ACHN (cell line): ENCODE measurements at regions not wholly inside any gene's neighbourhood (a gene's known extent, or its start where the extent isn't known, plus 50 kb on each side); places are given as distances from the start of the nearest gene placed in this dataset.

Experiments
- DNase-seq: peaks from one replicate; pipeline ENCODE4 v3.0.0-alpha.2; 2015
- in situ Hi-C: cut with HindIII; loops from 2 replicates; pipeline ENCODE4 v1.10.0; 2017; ENCODE audit warnings: low sequenced_read_pairs, low pct_ligation_motif_present, low pct_unique_long_range_greater_than_20kb

DNA sequence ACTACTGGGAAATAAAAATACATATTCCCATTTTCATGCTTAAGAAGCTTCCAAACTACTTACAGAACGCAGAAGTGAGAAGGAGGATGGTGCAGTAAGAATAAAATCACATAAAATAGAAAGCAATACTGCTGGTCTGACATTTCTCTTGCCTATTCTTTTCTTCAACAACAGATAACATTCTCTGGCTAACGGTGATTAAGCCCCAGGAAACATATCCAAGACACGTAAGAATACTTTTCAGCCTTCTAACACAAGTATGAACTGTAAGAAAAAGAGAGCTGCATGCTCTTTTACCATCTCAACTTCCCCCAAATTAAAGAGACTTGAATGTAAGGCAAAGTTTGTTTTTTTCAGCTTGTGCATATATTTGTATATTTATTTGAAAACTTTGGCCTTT lies 156.1 kb upstream of the TARS1 start:
- DNase-seq, result no peak
- in situ Hi-C loops, result no loop called here

DNA sequence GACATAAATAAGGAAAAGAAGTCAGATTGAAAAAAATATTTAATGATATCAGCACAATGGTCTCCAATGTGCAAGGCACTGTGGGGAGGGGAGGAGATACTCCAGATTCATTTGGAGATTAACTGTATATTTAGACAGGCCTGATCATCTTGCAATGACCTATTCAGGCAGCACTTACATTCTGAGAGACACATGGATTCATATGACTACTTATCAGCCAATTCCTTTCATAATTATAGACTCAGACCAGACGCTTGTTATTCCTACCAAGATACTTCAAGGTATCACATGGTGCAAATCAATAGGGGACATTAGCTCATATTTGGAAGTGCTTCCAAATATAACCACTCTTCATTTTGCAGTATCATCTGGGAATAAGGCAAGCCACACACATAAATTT lies 153.5 kb upstream of the TARS1 start:
- in situ Hi-C loops, result no loop called here
- DNase-seq, result no peak

DNA sequence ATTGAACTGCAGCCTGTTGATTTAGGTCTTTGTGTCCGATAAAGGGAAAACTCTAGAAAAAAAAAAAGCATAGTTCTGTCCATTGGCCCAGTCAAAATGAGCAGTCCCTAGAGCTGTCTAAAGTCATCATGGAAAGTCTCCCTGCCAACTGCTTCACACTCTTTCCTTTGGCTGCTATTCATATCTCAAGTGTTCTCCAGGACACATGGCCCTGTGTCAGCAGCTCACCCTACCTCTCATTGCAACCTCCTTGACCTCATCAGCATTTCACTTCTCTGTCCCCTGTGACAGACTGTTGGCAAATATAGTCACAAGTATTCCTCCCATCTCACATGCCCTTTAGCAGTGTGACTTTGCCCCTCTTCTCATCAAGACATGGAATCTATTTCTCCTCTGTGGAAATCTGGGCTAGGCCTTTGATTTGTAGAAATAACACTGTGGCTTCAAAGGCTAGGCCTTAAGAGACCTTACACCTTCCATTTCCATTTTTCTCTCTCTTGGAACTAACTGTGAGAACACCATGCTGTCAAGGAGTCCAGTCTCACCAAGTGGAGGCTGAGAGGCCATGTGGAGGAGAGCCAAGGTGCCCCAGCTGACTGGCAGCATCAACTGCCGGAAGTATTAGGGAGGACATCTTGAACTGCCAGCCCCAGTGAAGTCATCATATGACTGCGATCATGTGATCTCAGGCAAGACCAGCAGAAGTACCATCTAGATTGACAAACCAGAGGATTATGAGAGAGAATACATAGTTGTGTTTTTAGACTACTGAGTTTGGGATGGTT lies 149.4 kb upstream of the TARS1 start:
- in situ Hi-C loops, result no loop called here
- no peak for DNase-seq

DNA sequence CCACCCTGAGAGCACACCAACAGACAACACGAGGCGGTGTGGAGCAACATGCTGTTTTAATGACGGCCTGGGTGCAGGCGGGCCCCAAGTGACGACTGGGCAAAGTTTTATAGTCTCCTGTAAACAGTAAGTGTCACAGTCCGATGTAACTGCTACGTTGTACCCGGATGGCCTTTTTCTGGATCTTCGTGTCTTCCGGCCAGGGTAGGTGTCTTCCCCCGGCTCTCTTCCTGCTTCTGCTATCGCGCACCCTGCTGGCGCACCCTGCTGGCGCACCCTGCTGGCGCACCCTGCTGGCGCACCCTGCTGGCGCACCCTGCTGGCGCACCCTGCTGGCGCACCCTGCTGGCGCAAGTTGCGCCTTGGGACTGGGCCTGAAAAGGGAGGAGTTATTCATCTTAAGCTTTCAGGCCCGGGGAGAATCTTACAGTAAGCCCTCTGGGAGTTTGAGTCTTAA lies 143.0 kb upstream of the TARS1 start:
- in situ Hi-C loops, result no loop called here
- DNase-seq, result no peak

DNA sequence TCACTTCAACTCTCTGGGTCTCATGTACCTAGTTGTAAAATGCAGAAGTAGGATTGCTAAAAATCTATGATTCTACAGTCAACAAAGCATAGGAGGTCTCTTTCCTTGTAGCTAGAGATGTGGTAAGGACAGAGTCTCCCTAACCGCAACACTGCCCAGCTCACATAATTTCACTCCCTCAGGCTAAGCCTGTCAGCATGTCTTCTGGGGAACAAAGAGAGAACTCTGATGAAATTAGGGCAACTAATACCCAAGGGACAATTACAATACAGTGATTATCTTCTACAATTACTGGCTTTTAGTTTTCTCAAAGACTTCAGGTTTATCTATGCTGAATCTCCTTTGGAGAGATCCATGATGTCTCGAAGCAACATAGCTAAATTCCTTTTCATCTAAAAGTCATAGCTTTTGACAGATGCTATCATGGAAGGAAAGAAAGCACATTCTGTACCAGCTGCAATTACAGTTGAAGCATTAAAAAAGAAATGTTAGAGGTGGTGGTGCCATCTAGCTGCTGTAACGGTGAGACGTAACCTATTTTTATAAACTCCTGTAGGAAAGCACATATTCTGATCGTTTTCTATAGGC lies 141.1 kb upstream of the TARS1 start:
- in situ Hi-C loops, result no loop called here
- peak; percentile 48 for DNase-seq

DNA sequence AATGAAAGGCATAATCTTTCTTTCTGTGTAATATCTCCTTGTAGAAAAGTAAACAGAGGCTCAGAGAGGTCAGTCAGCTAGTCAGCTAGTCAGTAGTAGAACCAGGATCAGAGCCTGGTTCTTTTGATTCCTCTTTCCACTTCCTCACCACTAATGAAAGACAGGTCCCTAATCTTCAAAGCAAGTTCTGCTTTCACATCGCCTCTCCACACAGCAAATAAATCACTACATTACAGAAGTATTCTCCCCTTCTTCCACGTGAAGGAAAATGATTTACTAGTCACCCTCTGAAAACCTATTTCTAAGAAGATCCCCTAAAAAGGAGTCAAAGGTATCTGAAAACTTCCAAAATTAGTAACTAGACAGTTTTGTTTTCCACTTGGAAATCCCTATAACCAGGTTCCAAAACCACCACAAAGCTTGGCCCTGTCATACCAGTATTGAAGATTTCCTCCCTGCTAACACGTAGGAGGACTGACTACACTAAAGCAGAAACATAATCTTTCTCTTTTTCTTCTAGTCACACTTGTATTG lies 140.5 kb upstream of the TARS1 start:
- DNase-seq, result no peak
- in situ Hi-C loops, result no loop called here

DNA sequence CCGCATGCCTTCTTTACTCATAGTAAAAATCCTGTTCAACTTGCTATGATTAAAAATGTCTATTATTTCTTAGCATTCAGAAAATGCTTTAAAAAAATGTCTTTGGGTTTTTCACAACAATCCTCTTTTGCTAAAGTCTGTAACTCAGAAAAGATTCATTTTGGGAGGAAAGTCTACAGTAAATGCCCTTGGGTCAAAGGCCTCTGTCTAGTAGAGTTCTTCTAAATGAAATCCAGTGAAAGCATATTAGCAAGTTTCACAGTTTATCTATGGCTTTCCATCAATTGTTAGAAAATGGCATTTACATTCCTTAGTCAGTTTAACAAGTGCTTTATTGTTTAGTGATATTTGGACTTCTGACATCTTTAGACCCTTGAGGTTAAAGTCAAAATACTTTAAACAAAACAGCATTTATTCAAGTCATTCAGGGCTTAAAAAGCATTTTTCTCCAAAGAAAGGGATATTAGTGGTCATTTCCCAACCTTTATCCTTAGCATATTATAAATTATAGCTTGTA lies 137.1 kb upstream of the TARS1 start:
- in situ Hi-C loops, result no loop called here
- no peak for DNase-seq

DNA sequence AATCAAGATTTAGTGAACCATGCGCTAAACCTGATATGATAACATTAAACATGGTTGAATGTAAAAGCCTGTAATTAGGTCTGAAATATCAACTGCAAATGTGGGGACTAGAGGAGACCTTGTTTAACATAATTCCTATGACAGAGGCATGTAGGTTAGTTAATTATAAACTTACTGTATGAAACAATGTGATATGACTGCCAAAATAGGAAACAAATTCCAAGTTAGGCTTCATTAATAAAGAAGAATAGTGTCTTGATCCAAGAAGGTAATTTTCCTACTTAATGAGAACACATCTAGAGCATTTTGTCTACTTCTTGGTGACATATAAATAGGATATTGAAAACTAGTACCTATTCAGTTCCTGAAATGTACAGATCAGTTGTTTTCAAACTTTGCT lies 136.2 kb upstream of the TARS1 start:
- DNase-seq, result no peak
- in situ Hi-C loops, result no loop called here

DNA sequence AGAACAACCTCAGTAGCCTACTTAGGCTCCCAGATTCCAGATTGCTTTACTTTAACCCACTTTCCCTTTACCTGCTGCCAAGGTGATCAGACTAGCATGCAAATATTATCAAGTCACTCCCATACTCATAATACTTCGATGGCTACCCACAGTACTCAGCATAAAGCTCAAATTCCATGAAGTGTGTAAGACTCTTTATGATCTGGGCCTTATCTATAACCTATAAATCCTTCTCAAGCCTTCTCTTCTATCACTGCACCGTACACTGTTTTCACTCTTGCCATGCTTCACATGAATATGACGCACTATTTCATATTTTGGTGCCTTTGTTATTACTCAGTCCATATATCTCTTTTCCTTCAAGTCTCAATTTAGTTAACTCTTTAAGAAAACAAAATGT lies 135.2 kb upstream of the TARS1 start:
- in situ Hi-C loops, result no loop called here
- DNase-seq, result no peak

DNA sequence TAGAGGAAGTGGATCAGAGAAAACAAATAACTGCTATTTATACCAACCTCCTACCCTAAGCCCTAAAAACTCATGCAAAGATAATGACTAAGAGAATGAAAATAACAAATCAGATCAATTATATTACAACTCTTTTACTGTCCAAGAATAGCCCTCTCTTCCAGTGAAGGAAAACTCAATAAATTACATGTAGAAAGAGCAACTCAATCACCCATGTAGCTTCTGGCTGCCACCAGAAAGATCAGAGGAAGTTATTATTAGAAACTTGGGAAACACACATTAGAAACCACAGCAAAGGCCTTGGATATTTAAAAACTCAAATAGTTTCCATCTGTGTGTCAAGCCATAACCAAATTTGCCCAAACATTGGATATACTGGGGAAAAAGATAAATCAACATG lies 134.0 kb upstream of the TARS1 start:
- no peak for DNase-seq
- in situ Hi-C loops, result no loop called here

DNA sequence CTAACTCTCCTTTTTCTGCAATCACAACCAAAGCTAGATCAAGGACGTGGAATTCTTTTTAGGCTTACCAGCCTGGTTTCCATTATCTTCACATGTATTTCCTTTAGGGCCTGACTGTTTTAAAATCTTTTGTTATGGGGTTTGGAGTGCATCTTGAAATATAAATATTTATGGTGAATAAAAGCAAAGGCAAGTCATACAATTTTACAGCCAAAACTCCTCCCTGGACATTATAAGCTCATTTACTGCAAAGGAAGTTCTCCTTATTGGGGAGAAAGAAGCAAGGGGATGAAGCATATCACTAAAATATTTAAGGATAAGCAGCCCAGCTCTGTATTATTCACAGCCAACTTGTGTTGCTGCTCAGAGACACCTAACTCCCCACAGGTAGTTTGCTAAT lies 132.2 kb upstream of the TARS1 start:
- DNase-seq, result no peak
- in situ Hi-C loops, result no loop called here

DNA sequence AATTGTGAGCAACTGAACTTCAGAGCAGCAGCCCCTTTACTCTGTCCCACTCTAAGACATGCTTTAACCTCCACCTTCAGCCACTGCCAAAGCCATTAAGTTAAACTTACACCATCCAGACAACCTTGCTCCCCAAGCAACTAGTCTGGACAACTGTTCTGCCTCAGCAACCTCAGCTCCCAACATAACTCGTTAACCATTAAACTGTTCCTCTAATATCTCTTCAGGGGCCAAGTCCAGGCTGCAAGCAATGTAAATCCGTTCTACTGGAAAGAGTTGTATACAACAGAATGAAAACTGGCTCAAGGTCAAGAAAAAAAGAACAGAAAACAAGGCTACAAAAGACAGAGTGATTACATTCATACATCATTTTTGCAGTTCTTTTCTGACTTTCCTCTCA lies 131.7 kb upstream of the TARS1 start:
- in situ Hi-C loops, result no loop called here
- peak; percentile 83 for DNase-seq

DNA sequence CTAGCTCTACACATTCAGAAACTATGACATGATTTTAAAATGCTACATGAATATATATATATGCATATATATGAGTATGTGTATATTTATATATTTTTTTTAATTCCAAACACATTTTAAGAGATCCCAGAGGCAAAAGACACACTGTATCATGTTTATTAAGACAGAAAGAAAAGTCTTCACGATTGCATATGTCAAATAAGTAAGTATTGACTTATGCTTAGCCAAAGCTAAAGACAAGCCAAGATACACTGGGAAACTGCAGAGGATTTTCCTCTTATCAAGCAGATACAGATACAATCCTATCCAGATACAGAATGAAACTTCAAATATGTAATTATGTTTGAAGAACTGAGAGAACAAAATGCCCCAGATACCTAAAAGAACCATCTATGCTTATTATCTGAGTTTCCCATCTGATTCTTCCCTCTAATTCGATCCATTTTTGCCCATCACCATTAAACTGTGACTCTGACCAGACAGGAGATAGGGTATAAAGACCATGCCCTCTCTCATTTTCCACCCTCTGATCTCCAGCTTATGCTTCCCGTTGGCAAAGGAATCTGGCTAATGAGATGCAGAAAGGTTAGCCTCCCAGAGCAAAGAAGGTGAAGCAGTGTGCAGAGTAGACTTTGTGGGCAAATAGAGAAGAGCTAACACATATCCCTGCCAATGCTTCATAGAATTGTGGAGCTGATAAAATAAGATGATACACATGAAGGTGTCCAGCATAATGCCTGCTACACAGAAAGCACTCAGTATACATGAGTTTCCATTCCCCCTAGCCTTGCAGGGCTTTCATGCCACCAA lies 131.0 kb upstream of the TARS1 start:
- no peak for DNase-seq
- in situ Hi-C loops, result no loop called here

DNA sequence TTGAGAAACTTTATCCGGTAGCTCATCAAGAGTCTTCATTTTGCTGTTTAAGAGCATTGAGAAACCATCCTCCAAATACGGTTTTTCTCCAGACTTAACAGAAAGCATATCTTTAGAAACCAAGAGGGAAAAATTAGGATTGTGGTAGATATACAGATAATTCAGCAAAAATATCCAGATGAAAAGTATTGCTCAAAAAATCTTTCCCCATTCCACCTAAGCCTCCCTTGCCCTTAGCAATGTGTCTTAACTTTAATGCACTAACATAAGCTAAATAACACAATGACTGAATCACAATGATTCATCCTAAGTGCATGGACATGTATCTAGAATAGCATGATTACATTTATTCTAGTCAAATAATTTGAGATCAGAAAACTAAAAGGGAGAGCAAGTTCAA lies 130.3 kb upstream of the TARS1 start:
- DNase-seq, result no peak

DNA sequence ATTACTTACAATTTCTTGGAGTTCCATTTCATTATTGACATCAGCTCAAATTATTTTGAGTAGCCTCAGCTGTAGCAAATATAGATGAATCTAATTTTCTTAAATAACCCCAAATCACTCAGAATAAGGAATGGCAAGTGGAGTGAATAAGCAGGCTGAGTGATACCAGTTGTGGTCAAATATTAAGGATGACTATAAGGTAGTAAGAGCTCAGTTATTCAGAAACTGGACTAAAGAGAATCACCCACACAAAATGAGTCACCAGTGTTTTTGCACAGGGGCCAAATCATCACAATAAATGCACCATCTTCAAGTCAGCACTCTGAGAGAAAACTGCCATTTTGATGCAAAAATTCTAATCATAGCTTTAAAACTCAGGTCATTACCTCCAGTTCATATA lies 128.9 kb upstream of the TARS1 start:
- in situ Hi-C loops, result no loop called here
- DNase-seq, result peak; percentile 77

More for the DNA sequence above, 130.3 kb upstream of the TARS1 start:
- in situ Hi-C loops, result no loop called here

DNA sequence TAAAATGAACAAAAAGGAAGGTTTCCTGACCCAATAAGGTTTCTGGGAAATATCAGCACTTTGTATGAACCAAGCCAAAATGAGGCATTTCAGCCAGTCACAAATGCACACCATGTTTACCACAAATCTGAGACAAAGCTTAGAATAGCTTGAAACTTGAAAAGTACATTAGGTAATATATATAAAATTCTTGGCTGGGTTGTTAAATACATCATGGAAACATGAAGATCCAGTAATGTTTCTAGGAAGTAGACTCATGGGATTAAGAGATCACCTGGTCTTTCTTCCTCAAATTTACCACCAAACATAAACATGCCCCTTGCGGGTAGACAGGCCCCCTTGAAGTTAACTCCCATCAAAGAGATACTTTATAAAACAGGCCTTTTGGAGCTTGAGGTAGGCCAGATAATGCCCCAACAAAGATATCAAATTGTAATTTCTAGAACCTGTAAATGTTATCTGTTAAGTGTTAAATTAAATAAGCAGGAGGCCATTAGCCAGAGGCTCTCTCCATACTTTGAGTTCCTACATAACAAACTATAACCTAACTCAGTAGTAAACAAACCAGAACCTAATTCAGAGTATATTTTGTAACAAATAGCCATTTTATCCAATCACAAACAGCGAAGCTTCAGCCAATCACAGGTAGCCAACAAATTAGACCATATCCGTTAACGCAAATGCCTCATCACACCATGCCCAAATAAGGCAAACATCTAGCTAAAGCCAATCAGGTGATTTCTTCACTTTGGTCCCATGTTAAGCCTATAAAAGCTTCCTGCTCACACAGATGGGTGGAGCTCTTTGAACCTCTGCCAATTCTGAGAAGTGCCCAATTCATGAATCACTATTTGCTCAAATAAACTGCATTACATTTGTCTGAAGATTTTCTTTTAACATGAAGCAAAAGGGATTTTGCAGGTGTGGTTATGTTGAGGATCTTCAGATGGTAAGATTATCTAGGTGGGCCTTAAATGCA lies 127.9 kb upstream of the TARS1 start:
- peak; percentile 72 for DNase-seq
- in situ Hi-C loops, result no loop called here

DNA sequence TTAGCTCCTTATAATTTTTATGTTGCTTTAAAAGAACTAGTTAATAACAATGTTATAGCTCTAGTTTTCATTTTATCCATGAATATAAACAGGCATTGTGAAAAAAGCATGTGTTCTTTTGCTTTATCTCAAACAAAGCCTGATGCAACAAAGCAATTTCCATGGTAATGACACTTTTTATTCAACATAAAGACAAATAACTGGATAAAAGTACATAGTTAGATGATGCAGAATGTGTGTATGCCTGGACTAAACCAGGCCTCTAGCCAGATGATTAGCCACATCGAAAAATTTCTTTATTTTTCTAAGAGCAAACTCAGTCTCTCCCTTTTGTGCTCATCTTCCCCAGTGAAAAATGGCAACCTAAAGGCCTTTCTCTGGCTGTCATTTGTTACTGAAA lies 125.6 kb upstream of the TARS1 start:
- in situ Hi-C loops, result no loop called here
- no peak for DNase-seq

DNA sequence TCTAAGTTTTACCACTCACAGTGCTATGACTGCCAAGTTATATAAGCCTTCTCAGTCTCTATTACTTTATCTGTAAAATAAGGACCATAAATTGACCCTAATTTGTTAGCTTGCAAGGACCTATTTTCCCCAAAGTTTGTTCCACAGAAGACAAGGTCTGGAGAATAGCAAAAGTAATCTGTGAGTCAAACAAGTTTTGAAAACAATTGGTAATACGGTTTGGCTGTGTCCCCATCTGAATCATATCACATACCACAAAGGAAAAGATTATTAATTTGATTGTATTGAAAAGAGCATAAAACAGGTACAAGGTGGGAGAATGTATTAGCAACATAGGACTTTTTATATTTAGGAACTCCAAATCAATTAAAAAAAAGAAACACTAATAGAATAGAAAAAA lies 124.0 kb upstream of the TARS1 start:
- in situ Hi-C loops, result no loop called here
- DNase-seq, result no peak
